Activated naive CD4-positive, alpha-beta T cell treated with anti-CD3 and anti-CD28 coated beads, Interleukin-2, amount 50 U/mL, for 72 hours (primary cell): ENCODE measurements at regions not wholly inside any gene's neighbourhood (a gene's known extent, or its start where the extent isn't known, plus 50 kb on each side); places are given as distances from the start of the nearest gene placed in this dataset.
"Not testable (repeated sequence)": the region's sequence is repeated elsewhere in the genome, so short reads cannot be mapped to it uniquely, and the experiment has no call there.

Experiments
- ATAC-seq, 2 donors: fragments of 150-1000 bp; cut with Tn5 transposase; 2 replicates each; pipeline ENCODE4 v1.10.0; 2021; ENCODE audit warnings: mild to moderate bottlenecking in 2 of 2, moderate library complexity in 2 of 2
- DNase-seq, 2 donors: peaks; one replicate each; pipeline ENCODE4 v3.0.0; 2021 to 2022; ENCODE audit warnings: low spot score in 2 of 2
- H3K27ac Mint-ChIP-seq, 2 donors: one replicate each; pipeline ENCODE4 v1.8.0; 2022; ENCODE audit warnings: mild to moderate bottlenecking in 2 of 2, mixed read lengths in 2 of 2
- H3K36me3 Mint-ChIP-seq, 2 donors: one replicate each; pipeline ENCODE4 v1.8.0; 2022; ENCODE audit warnings: mixed read lengths in 2 of 2
- H3K9me3 Mint-ChIP-seq, 2 donors: one replicate each; pipeline ENCODE4 v1.8.0; 2022; ENCODE audit warnings: mixed read lengths in 2 of 2

DNA sequence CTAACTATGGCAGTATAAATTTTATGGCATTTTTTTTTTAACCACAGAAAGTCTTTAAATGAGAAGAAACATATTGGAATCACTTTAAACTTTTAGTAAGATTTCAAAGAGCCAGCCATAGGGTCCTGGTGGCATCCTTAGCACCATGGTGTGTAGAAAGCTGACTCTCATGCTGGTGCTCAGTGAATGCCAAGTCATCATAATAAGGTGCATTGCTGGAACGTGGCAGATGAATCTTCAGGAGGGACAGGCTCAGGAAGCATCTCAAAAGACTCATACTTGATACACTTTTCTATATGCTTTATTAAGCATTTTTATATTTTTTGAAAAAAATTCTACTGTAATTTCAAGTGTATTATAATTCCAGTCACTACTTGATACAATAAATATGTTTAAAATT lies 274.2 kb downstream of the ZIC4 start:
- Mint-ChIP-seq H3K27ac (no peak overlapping the region), H3K9me3 (peaks cover 23 to 31% of the 10 kb centered on the region in 2 donors), H3K36me3 (peaks cover 7 to 11% of the 10 kb centered on the region in 2 donors)
- ATAC-seq (no peak), DNase-seq (no peak)

DNA sequence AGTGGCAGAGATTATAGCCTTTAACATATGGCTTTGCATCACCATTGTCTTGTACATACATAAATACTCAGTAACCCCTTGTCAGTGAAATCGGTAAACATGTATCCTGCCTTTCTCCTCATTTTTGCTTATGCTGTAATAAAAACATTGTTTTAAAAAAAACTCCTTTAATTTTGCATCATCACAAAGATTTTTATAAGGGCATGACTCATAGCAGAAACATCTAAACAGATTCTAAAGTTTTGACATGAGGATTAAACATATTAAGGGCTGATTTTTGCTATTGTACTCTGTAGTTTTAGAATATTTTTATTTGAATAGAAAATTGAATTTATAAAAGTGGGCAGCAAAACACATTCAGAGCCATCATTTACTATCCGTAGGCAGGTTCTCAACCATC lies 275.9 kb downstream of the ZIC4 start:
- H3K9me3 Mint-ChIP-seq = peaks cover 19 to 32% of the 10 kb centered on the region in 2 donors
- H3K27ac Mint-ChIP-seq = no peak overlapping the region
- DNase-seq = no peak
- ATAC-seq = no peak
- peaks cover 0 to 7% of the 10 kb centered on the region in 2 donors for H3K36me3 Mint-ChIP-seq

DNA sequence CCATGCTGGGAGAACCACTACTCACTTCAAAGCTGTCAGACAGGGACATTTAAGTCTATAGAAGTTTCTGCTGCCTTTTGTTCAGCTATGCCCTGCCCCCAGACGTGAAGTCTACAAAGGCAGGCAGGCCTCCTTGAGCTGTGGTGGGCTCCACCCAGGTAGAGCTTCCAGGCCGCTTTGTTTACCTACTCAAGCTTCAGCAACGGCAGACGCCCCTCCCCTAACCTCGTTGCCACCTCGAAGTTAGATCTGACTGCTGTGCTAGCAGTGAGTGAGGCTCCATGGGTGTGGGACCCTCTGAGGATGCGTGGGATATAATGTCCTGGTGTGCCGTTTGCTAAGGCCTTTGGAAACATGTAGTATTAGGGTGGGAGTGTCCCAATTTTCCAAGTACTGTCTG lies 276.7 kb downstream of the ZIC4 start:
- Mint-ChIP-seq H3K9me3 (peaks cover 19 to 31% of the 10 kb centered on the region in 2 donors), H3K27ac (no peak overlapping the region), H3K36me3 (peaks cover 0 to 7% of the 10 kb centered on the region in 2 donors)
- DNase-seq (no peak), ATAC-seq (no peak)

DNA sequence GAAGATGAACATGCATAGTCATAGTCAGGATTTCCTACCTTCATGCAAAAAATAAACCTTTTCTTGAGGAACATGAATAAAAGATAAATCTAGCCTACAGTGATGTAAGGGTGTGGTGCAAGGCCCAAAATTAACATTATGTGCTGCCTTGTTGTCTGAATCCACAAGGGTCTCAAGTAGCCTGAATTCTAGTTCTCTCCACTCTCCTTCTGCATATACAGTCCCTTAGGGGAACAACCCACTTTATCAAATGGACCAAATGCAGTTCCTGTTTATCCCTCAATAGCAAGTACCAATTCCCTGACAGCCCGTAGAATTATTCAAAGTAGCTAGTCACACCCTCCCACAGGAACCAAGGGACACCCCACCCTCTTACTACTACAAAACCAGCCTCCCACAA lies 284.0 kb downstream of the ZIC4 start:
- DNase-seq = no peak
- no peak overlapping the region for H3K27ac Mint-ChIP-seq
- peaks cover 5 to 10% of the 10 kb centered on the region in 2 donors for H3K9me3 Mint-ChIP-seq
- peaks cover 0 to 6% of the 10 kb centered on the region in 2 donors for H3K36me3 Mint-ChIP-seq
- no peak for ATAC-seq

DNA sequence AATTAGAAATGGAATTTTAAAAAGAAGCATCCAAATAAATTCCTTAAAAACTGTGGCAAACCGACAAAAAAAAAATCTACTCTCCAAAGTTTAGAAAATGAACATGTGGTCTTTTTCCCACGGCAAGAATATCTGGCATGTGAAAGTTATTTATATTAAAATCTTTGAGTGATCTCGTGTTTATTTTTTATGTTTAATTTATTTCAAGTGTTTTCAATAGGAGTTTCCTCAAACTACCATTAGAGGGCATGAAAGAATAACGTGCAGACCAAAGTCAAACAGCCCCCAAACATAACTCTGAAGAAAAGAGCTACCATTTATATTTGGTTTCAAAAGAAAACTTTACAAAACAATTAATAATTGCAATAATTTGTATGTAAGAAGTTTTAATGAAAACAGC lies 286.4 kb downstream of the ZIC4 start:
- Mint-ChIP-seq H3K9me3 (peaks cover 0 to 4% of the 10 kb centered on the region in 2 donors), H3K27ac (no peak overlapping the region), H3K36me3 (no peaks in the 10 kb centered on the region)
- DNase-seq (no peak), ATAC-seq (no peak)

DNA sequence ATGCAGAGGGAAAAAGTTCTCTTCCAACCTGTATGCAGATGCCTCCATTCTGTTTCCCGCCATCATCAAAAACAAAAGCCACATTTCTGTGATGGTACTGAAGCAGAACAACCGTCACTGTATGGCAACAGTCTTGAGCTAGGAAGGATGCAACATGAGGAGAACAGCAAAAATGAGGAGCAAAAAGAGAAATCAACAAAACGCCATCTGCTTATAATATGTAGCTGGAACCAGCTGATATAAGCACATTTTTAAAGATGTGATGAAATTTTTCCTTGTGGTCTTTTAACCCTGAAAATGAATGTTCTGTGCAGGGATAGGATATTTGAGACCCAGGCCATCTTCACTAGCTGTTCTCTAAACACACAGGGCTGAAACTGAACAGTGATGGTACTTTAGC lies 287.0 kb downstream of the ZIC4 start:
- Mint-ChIP-seq H3K27ac (no peak overlapping the region), H3K36me3 (no peaks in the 10 kb centered on the region), H3K9me3 (peaks cover 0 to 4% of the 10 kb centered on the region in 2 donors)
- DNase-seq (no peak), ATAC-seq (no peak)

DNA sequence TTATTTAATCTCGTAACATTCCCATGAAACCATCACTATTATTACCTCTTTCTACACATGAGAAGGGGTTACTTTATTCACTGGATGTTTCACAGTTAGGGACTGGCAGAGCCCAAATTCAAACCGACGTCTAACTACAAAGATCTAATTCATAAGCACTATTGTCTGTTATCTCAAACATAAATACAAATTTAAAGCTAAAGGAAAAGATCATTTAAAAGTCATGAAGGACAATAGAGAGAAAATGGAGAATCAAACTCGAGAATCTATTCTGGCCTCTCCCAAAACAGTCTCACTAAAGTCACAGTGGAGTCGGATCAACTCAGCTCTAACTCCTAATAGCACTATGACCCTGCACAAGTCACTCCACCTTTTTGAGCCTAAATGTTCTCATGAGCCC lies 287.7 kb downstream of the ZIC4 start:
- ATAC-seq (no peak), DNase-seq (no peak)
- Mint-ChIP-seq H3K36me3 (no peaks in the 10 kb centered on the region), H3K27ac (no peak overlapping the region), H3K9me3 (peaks cover 0 to 4% of the 10 kb centered on the region in 2 donors)

DNA sequence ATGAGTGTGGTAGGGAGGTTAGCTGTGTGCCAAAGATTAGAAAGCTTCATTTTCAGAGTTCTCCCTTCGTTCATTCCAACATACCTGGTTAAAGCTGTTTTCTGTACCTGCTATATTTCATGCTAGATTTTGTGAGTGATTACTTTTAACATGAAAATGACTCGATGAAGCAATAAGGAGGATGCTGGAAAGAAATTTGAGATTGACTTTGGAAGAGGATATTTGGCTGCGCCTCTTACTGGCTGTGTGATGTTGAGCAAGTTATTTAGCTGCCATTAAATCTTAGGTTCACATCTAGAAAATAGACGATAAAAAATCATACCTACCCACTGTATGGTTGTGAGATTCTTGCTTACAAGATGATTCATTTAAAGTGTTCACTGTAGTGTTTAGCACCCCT lies 288.7 kb downstream of the ZIC4 start:
- no peak for ATAC-seq
- no peak overlapping the region for H3K27ac Mint-ChIP-seq
- DNase-seq = no peak

DNA sequence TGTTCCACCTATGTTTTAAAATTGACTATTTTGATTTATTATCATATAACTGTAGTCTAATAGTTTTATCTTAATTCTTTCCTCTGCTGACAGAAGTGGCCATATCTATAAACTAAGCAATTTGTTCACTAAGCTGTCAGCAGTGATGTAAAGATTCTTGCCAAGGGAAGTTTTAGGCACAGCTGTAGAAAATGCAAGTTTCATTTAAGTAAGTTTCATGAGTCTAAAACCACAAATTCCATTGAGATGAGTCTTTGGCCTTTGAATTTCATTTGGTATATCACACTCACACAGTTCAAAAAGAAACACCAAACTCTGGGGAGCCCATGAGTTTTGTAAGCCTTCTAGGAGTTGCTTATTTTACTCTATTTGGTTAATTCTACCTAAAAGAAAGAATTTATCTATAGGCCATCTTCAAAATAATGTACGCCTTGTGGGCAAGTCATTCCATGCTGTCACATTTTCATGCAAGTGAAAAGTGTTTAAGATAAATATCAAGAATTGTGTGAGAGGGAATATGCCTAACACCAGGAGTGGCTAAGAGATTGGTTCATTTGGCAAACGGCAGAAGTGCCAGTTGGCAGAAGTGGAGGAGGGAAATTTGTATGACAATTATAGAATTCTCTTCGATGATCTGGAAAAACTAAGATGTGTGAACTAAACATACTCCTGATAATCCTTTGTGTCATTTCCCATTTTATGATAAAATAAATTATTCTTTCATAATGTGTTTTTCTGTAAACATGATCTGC lies 292.9 kb downstream of the ZIC4 start:
- ATAC-seq = no peak
- DNase-seq = no peak
- Mint-ChIP-seq H3K9me3 (peaks cover 3 to 4% of the 10 kb centered on the region in 2 donors), H3K36me3 (no peaks in the 10 kb centered on the region), H3K27ac (no peak overlapping the region)

More for the DNA sequence above, 288.7 kb downstream of the ZIC4 start:
- no peaks in the 10 kb centered on the region for H3K36me3 Mint-ChIP-seq
- H3K9me3 Mint-ChIP-seq = peaks cover 0 to 4% of the 10 kb centered on the region in 2 donors

DNA sequence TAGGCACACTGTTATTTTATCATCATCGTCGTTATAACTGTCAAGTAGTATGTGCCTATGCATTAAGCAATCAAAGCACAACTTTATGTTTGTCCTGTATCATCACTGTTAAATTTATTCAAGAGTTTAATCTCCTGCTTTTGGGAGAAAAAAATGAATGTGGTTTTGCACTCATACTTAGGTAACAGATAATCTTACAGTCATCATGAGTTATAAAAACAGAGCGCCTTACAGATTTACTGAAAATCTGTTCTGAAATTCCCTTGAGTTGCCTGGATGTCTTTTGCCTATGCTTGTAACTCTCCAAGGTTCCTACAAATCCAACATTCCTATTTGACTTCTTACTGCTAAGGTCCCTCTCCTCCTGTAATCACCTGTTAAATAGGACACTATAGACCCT lies 307.3 kb downstream of the ZIC4 start:
- no peak overlapping the region for H3K27ac Mint-ChIP-seq
- DNase-seq (no peak), ATAC-seq (no peak)
- peaks cover 0 to 4% of the 10 kb centered on the region in 2 donors for H3K36me3 Mint-ChIP-seq
- H3K9me3 Mint-ChIP-seq = peaks cover 16 to 20% of the 10 kb centered on the region in 2 donors

DNA sequence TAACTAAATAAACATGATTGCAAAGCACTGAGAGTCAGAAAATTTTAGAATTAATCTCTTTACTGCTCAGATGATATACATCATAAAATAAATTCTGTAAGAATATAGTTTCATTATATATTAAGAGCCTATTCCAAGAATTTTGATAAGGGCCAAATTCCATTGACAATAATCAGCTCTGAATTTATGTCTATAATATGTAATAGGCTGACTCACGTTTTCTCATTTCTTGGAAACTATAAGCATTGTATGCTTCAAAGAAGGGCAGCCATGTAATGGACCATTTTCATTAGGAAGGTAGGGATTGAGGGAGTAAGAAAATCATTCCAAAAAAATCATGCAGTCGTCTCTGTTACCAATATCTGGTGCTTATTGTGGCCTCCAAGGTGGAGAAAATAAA lies 315.9 kb downstream of the ZIC4 start:
- ATAC-seq (no peak), DNase-seq (no peak)
- Mint-ChIP-seq H3K36me3 (no peaks in the 10 kb centered on the region), H3K9me3 (peaks cover 6 to 10% of the 10 kb centered on the region in 2 donors), H3K27ac (no peak overlapping the region)

DNA sequence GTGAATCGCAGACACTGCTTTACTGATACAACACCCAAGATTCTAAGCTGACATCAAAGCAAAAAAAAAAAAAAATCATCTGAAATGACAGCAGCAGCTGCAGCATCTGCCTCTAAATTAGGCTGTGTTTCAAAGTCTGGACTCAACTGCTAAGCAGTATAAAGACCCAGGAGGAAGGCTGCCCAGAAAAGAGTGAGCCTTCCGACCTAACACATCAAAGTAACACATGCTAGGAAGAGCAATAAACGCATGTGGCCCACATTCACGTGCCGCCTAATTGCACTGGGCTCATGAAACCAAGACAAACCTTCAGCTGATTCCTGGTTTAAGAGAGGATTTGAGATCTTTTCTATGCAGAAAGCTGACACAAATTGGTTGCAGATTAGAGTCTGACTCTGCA lies 317.1 kb downstream of the ZIC4 start:
- Mint-ChIP-seq H3K9me3 (peaks cover 1 to 6% of the 10 kb centered on the region in 2 donors), H3K27ac (no peak overlapping the region), H3K36me3 (no peaks in the 10 kb centered on the region)
- ATAC-seq (no peak), DNase-seq (no peak)

DNA sequence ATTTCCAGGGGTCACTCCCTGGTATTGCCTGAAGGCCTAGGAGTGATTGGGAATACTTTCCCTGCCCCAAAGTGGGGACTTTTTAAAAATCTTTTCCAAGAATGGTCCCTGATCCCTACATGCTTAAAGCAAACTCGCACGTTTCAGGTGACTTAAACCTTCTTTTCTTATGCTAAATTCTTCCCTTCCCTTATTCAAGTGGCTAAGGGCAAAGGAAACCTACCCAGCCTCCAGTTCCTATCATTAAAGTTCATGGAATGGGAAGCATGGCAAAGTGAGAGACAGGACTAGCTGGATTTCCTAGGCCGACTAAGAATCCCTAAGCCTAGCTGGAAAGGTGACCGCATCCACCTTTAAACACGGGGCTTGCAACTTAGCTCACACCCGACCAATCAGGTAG lies 346.8 kb downstream of the ZIC4 start:
- H3K36me3 Mint-ChIP-seq, DNase-seq, H3K27ac Mint-ChIP-seq, ATAC-seq: not testable (repeated sequence)
- peaks cover 13 to 19% of the 10 kb centered on the region in 2 donors for H3K9me3 Mint-ChIP-seq

DNA sequence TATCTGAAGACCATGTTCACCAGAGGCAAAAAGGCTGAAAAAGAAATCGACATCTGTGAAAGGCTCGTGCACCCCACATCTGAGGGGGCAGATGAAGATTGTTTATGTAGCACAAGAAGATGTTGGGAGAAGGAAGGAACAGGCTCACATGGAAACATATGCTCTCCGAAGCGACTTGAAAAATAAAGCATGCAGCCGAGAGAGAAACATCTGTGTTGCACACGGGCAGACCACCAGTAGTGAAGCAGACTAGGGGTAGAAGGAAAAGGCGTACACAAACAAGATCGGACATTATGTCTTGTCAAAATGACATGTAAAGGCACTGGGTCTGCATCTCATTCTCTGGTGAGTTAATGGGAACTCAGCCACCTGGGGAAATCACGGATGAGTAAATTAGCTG lies 356.5 kb downstream of the ZIC4 start:
- ATAC-seq = no peak
- Mint-ChIP-seq H3K36me3 (no peaks in the 10 kb centered on the region), H3K9me3 (peaks cover 23 to 31% of the 10 kb centered on the region in 2 donors), H3K27ac (no peak overlapping the region)
- DNase-seq = no peak

DNA sequence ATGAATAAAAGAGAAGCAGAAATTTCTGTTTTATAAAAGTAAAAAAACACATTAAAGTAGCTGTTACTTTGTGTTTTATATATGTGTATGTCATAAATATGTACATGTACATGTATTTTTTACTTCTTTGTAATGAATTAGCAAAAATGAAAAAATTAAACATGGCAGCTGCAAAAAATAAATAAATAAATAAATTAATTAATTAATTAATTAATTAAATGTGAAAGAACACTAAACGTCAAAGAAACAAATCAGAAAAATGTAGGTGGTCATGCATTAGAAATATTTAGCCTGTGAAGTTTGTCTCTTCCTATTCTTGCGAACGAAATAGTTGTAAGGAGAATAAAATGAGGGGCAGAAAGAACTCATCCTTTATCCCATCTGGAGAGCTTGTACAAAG lies 357.0 kb downstream of the ZIC4 start:
- ATAC-seq = no peak
- Mint-ChIP-seq H3K36me3 (no peaks in the 10 kb centered on the region), H3K27ac (no peak overlapping the region), H3K9me3 (peaks cover 25 to 33% of the 10 kb centered on the region in 2 donors)
- DNase-seq = no peak

DNA sequence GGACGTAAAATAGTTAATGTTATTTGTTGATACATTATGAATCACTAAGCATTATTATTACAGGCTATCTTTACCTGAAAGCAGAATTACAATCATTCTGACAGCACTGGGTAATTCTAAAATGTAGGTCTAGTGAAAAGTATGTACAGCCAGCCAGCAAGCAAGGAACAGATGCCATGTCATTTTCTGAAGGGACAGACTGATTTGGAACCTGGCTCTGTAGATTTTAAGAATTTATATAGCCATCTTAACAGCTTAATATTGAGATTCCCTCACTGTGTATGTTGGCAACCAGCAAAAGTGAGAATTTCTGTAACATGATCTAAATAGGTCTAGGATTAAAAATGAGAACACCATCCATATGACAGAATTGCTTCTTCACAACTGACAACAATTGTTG lies 359.4 kb downstream of the ZIC4 start:
- peaks cover 16 to 22% of the 10 kb centered on the region in 2 donors for H3K9me3 Mint-ChIP-seq
- DNase-seq (no peak), ATAC-seq (no peak)
- H3K27ac Mint-ChIP-seq = no peak overlapping the region
- no peaks in the 10 kb centered on the region for H3K36me3 Mint-ChIP-seq

DNA sequence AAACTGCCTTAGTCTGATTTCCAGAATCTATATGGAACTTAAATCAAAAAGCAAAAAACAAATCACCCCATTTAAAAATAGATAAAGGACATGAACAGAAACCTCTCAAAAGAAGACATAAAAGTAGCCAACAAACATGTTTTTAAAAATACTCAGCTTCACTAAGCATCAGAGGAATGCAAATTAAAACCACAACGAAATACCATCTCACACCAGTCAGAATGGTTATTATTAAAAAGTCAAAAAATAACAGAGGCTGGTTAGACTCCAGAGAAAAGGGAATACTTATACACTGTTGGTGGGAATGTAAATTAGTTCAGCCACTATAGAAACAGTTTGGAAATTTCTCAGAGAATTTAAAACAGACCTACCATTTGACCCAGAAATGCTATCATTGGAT lies 367.9 kb downstream of the ZIC4 start:
- DNase-seq (no peak), ATAC-seq (no peak)
- H3K9me3 Mint-ChIP-seq = peaks cover 11 to 23% of the 10 kb centered on the region in 2 donors
- no peak overlapping the region for H3K27ac Mint-ChIP-seq
- H3K36me3 Mint-ChIP-seq = peaks cover 0 to 7% of the 10 kb centered on the region in 2 donors

DNA sequence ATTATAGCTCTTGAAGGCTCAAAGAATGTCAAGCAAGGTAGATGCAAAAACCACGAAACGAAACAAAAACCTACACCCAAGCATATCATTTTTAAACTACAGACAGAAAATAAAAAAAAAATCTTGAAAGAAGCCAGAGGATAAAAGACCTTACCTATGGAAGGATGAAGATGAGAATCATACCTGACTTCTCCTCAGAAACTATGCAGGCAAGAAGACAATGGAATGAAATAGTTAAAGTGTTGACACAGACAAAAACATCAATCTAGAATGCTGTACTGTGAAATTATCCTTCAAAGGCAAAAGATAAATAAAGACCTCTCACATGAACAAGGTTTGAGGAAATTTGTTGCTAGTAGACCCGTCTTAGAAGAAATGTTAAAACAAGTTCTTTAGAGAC lies 372.0 kb downstream of the ZIC4 start:
- peaks cover 11 to 23% of the 10 kb centered on the region in 2 donors for H3K9me3 Mint-ChIP-seq
- H3K27ac Mint-ChIP-seq = no peak overlapping the region
- no peak for ATAC-seq
- DNase-seq = no peak
- H3K36me3 Mint-ChIP-seq = peaks cover 0 to 7% of the 10 kb centered on the region in 2 donors
